ENCODE measurements at regions not wholly inside any gene's neighbourhood (a gene's known extent, or its start where the extent isn't known, plus 50 kb on each side); places are given as distances from the start of the nearest gene placed in this dataset.

DNA sequence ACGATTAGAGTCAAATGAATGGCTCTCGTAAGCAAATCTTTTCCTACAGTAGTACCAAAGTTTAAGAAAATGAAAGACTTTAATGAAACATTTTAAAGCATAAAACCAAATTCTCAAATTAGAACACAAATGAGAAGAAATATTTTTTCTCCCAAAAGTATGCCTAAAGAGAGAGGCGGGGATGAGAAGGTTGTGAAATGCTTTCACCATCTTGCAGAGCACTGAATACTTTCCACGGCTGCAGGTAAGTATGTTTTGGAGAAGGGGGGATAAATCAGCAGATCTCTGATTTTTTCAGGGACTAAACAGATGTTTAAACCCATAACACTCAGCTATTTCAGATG, 277.1 kb downstream of the ADGB start:
- TF ChIP-seq, protein P1, sequence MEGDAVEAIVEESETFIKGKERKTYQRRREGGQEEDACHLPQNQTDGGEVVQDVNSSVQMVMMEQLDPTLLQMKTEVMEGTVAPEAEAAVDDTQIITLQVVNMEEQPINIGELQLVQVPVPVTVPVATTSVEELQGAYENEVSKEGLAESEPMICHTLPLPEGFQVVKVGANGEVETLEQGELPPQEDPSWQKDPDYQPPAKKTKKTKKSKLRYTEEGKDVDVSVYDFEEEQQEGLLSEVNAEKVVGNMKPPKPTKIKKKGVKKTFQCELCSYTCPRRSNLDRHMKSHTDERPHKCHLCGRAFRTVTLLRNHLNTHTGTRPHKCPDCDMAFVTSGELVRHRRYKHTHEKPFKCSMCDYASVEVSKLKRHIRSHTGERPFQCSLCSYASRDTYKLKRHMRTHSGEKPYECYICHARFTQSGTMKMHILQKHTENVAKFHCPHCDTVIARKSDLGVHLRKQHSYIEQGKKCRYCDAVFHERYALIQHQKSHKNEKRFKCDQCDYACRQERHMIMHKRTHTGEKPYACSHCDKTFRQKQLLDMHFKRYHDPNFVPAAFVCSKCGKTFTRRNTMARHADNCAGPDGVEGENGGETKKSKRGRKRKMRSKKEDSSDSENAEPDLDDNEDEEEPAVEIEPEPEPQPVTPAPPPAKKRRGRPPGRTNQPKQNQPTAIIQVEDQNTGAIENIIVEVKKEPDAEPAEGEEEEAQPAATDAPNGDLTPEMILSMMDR (IDR thresholded peaks at IDR 0.05; ENCODE audit: insufficient read depth, low read depth, low read length): no peak
- TF ChIP-seq EZH2 (IDR thresholded peaks at IDR 0.05; ENCODE audit: insufficient read depth, low read length): no peak
